Middle frontal gyrus (tissue), 1 donor: ENCODE measurements at regions not wholly inside any gene's neighbourhood (a gene's known extent, or its start where the extent isn't known, plus 50 kb on each side); places are given as distances from the start of the nearest gene placed in this dataset.
"Not testable (repeated sequence)": the region's sequence is repeated elsewhere in the genome, so short reads cannot be mapped to it uniquely, and the experiment has no call there.

Experiments used
- DNase-seq: peaks from one replicate; pipeline ENCODE4 v3.0.0-alpha.2; 2015; ENCODE audit warnings: low spot score; ENCODE audit errors: extremely low spot score

- DNase-seq: no peak
These were observed 779.4 kb downstream of the LTN1 start for GRCh38 chr21:28213261-28213660.

GRCh38 chr21:28212061-28212460 lies 780.6 kb downstream of the LTN1 start:
- no peak for DNase-seq

GRCh38 chr21:28207436-28208173 lies 785.1 kb downstream of the LTN1 start:
- no peak for DNase-seq

GRCh38 chr21:28200726-28201125 lies 792.0 kb downstream of the LTN1 start:
- DNase-seq: no peak

DNA sequence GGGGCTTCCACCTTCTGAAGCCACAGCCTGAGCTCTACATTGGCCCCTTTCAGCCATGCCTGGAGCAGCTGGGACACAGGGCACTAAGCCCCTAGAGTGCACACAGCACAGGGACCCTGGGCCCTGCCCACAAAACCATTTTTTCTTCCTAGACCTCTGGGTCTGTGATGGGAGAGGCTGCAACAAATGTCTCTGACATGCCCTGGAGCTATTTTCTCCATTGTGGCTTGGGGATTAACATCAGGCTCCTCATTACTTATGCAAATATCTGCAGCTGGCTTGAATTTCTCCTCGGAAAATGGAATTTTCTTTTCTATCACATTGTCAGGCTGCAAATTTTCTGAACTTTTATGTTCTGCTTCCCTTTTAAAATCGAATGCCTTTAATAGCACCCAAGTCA lies 795.7 kb downstream of the LTN1 start:
- no peak for DNase-seq

DNA sequence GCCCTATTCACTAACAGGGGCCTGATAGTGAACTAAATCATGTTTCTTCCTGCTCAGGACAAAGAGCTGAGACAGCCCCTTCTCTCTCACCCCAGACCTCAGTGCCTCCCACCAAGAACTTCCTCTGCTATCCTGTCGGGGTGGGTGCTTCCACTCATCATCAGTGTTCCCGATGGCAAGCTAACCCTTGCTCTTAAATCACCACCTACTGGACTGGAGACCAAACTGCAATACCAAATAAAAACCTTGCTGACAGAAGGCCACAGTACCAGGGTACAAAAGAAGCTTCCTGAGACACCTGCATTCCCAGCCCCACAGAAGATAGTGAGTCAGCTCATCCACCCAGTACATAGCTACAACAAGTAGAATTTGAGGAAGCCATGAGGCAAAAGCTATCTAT lies 799.5 kb downstream of the LTN1 start:
- DNase-seq: no peak

DNA sequence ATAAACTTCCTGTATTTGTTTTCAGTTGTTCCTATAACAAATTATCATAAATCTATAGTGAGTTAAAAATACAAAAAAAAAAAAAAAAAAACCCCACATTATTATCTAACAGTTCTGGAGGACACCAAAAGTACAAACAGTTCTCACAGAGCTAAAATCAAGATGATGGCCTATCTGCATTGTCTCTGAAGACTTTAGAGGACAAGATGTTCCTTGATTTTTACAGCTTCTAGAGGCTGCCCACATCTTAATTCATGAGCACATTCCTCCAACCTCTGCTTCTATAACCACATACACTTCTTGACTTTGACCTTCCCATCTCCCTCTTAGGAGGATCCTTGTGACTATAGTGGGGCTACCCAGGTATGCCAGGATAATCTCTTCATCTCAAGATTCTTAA lies 806.1 kb downstream of the LTN1 start:
- no peak for DNase-seq

DNA sequence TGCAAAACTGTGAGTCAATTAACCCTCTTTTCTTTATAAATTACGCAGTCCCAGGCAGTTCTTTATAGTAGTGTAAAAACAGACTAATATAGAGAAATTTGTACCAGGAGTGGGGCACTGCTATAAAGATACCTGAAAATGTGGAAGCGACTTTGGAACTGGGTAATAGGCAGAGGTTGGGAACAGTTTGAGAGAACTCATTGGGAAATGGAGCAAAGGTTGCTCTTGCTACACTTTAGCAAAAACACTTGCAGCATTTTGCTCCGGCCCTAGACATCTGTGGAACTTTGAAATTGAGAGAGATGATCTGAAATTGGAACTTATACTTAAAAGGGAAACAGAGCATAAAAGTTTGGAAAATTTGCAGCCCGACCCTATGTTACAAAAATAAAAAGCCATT lies 810.9 kb downstream of the LTN1 start:
- no peak for DNase-seq

GRCh38 chr21:28179136-28179535 lies 813.5 kb downstream of the LTN1 start:
- DNase-seq: no peak

DNA sequence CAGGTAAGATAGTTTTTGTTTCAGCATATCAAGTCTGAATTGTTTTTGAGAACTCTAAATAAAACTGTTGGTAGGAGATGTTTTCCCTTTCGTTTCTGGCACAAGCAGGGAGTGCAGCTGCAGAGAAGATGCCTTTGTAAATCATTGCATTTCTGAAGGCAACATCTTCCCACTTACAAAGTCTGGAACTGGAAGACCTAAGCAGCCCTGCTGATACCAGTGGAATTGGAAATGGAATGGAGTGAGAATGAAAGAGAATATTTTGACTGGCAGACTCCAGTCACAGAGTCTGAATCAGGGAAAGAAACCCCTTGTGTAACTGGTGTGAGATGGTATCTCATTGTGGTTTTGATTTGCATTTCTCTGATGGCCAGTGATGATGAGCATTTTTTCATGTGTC lies 815.6 kb downstream of the LTN1 start:
- DNase-seq: no peak

DNA sequence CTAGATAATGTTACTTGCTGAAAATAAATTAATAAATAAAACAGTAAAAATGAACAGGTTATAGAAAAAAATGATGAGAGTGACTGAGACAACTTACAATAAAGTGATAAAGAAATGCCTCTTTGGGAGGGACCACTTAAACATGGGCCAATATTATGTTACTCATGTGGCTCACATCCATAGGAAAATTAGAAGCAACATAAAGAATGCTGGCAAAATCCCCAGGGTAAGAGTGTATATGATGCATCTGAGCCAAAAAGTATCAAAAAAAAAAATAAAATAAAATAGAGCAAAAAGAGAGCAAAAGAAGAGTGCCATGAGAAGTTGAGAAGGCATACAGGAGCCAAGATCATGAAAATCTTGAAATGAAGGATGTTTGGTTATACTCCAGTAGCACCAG lies 818.0 kb downstream of the LTN1 start:
- DNase-seq: no peak

DNA sequence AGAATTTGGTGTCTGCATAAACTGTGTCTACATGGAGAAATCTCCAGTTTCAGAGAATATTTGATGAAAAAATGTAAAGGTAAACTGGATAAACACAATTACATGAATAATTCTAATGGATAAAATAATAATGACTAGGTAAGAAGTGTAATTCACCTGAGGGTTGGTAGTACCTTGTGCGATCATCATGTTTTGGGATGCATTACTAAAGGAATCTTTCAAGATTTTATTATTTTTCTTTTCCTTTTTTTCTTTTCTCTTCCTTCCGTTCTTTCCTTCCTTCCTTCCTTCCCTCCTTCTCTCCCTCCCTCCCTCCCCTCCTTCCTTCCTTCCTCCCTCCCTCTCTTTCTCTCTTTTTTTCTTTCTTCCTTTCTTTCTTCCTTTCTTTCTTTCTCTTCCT lies 818.7 kb downstream of the LTN1 start:
- no peak for DNase-seq

- no peak for DNase-seq
These were observed 820.3 kb downstream of the LTN1 start for GRCh38 chr21:28172376-28172775.

DNA sequence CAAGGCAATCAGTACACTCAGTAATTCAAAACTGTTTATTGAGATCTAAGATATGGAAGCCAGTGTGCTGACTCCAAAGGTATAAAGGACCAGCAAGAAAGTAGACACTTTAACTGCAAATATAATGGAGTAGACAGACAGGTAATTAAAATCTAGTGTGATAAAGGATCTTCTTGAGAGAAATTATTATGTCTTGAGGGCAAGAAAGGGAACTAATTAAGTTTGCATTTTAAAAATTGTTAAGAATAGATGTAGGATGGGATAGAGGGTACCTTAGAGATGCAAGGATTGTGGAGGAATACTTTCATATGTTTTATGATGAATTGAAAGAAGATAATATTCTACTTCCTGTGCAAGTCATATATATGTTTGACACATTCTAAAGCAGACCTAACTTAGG lies 825.3 kb downstream of the LTN1 start:
- no peak for DNase-seq

- DNase-seq: not testable (repeated sequence)
These were observed 828.2 kb downstream of the LTN1 start for GRCh38 chr21:28164519-28164918.

DNA sequence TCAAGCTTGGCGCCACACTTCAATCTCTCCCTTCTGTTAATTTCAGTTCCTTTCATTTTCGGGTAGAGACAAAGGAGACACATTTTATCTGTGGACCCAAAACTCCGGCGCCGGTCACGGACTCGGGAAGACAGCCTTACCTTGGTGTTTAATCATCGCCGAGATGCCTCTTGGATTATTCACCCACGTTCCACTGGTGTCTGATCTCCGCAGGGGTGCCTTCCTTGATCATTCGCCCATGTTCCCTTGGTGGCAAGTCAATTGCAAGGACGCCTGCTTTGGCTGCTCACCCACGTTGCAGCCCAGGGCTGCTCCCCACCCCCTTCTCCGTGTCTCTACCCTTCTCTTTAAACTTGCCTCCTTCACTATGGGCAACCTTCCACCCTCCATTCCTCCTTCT lies 830.6 kb downstream of the LTN1 start:
- DNase-seq: not testable (repeated sequence)

DNA sequence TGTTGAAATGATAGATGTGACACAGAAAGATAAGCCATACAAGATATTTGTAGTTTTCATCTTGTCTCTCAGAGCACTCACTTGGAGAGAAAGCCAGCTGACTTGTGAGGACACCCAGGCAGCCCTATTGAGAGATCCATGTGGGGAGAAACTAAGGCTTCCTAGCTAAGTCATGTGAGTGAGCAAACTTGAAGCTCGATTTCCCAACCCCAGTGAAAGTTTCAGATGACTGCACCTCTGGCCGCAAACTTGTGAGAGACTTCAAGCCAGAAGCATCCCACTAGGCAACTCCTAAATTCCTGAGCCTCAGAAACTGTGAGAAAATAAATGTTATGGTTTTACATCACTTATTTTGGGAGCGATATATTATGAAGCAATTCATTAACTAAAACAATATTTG lies 832.3 kb downstream of the LTN1 start:
- no peak for DNase-seq

GRCh38 chr21:28159396-28159795 lies 833.3 kb downstream of the LTN1 start:
- no peak for DNase-seq

DNA sequence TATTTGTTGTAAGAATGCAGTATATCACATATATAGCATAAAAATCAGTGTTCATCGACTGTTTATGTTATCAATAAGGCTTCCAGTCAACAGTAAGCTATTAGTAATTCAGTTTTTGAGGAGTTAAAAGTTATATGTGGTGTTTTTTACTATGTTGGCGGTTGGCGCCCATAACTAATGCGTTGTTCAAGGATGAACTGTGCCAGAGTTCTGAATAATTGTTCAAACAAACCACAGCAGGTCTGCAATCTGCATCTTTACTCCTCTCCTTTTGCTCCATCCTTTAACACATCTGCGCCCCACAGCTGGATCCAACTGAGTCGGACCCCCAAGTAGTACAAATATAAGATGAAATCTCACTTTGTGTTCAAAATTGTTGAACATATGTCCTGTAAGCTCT lies 836.1 kb downstream of the LTN1 start:
- no peak for DNase-seq

DNA sequence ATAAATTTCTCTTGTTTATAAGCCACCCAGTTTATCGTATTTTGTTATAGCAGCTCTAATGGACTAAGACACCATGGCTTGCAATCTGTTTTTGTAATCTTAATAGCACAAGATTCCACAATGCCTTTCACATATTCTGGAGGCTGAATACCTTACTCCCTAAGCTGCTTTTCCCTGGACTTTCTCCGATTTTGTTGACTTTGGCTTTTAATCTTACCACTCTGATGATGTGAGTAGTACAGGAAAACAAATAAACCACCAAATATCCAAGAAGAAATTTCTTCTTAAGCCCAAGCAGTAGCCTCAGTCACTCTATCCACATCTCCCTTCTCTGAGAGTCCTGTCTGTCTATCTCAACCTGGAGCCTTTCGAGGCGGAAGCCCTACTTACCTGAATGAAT lies 838.6 kb downstream of the LTN1 start:
- no peak for DNase-seq

DNA sequence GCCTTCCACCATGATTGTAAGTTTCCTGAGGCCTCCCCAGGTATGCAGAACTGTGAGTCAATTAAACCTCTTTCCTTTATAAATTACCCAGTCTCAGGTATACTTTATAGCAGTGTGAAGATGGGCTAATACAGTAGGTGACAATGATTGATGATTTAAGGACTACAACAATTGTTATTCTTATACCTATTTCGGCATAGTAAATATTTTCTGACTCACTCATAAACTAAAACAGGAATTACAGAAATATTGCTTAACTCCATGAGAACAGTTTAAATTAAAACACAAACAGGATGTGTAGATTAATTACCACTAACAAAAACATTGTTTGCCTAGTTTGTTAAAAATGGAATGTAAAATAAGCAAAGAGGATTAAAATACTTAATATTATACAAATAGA lies 839.9 kb downstream of the LTN1 start:
- DNase-seq: no peak

DNA sequence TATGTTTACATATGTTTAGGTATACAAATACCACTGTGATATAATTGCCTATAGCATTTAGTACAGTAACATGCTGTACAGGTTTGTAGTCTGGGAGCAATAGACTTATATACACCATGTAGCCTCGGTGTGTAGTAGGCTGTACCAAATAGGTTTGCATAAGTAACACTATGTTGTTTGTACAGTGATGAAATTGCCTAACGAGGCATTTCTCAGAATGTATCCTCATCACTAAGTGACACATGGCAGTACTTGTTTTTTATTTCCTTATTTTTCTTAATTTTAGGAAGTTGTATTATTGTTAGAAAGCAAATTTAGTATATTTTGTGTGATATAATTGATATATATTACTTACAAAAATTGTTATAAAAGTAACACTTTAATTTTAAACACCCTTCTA lies 840.9 kb downstream of the LTN1 start:
- DNase-seq: no peak

- DNase-seq: no peak
These were observed 841.9 kb downstream of the LTN1 start for GRCh38 chr21:28150778-28151177.
